ENCODE measurements at regions not wholly inside any gene's neighbourhood (a gene's known extent, or its start where the extent isn't known, plus 50 kb on each side); places are given as distances from the start of the nearest gene placed in this dataset.

DNA sequence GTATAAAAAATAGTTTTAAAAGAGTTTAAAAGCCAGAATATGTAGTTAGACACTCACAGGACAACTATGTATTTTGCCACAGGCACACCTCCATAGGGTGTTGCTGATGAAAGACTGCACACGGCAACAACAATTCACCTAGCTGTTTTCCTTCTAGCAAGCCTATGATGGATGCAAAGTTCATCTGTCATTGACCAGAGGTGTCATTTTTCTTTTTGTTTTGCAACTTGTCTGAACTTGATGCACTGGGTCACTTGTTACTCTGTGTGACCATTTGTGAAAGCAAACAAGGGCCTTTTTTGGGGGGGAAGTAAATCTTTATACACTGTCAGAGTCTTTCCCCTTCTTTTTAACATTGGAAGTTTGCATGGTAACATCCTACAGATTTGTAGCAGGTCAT lies 258.0 kb upstream of the SEMA3A start:
- Histone ChIP-seq H3K27me3 (ENCODE audit: low read depth) (no peaks in the 10 kb centered on the region), H3K36me3 (replicated peaks) (no peaks in the 10 kb centered on the region), H3K9me3 (no peaks in the 10 kb centered on the region), H3K4me3 (no peak overlapping the region), H3K4me1 (no peaks in the 10 kb centered on the region)
- in situ Hi-C loops (cut with MboI; ENCODE audit: low sequenced_read_pairs) = no loop called here
- no peak for DNase-seq (ENCODE audit: low spot score in 2 of 2)

DNA sequence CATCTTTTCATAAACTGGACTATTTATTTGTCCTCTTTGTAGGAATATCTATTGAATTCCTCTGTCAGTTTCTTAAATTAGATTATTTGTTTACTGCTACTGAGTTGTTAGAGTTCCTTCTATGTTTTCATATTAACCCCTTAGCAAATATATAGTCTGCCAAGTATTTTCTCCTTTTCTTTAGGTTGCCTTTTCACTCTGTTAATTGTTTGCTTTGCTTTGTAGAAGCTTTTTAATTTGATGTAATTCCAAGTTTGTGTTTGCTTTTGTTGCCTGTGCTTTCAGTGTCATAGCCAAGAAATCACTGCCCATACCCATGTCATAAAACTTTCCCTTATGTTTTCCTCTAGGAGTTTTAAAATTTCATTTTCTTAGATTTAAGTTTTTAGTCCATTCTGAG lies 256.2 kb upstream of the SEMA3A start:
- H3K27me3 ChIP-seq (ENCODE audit: low read depth) = no peaks in the 10 kb centered on the region
- no peaks in the 10 kb centered on the region for H3K9me3 ChIP-seq
- DNase-seq (ENCODE audit: low spot score in 2 of 2) = no peak
- H3K4me1 ChIP-seq = no peaks in the 10 kb centered on the region
- H3K4me3 ChIP-seq = no peak overlapping the region
- no peaks in the 10 kb centered on the region for H3K36me3 ChIP-seq (replicated peaks)
- in situ Hi-C loops (cut with MboI; ENCODE audit: low sequenced_read_pairs) = no loop called here

DNA sequence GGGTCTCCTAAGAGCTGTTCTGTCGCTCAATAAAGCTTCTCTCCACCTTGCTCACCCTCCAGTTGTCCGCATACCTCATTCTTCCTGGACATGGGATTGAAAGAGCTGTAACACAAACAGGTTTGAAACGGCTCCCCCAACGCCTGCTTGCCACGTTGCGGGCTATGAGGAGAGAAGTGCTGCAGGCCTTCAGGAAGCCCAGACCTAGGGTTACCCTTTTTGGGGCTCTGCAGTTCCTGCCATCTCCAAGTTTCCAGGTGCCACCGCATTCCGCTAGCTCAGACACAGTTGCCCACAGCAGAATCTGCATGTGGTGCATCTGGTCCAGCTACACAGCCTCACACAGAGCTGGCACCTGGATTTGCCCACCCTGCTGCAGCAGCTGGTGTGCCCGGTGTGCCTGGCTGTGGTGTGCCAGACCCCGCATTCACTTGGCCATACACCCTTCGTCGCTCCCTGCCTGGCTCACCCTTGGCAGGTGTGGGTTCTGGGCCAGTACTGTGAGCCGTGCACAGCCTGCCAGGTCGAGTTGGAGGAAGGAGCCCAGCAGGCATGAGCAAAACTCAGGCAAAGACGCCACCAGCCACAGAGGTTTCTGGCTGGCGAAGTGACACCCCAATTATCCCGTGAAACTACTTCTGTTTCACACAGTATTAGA lies 253.2 kb upstream of the SEMA3A start:
- Histone ChIP-seq H3K4me1 (no peaks in the 10 kb centered on the region), H3K4me3 (no peak overlapping the region), H3K36me3 (replicated peaks) (no peaks in the 10 kb centered on the region), H3K9me3 (no peaks in the 10 kb centered on the region), H3K27me3 (ENCODE audit: low read depth) (no peaks in the 10 kb centered on the region)
- no peak for DNase-seq (ENCODE audit: low spot score in 2 of 2)
- in situ Hi-C loops (cut with MboI; ENCODE audit: low sequenced_read_pairs) = no loop called here

DNA sequence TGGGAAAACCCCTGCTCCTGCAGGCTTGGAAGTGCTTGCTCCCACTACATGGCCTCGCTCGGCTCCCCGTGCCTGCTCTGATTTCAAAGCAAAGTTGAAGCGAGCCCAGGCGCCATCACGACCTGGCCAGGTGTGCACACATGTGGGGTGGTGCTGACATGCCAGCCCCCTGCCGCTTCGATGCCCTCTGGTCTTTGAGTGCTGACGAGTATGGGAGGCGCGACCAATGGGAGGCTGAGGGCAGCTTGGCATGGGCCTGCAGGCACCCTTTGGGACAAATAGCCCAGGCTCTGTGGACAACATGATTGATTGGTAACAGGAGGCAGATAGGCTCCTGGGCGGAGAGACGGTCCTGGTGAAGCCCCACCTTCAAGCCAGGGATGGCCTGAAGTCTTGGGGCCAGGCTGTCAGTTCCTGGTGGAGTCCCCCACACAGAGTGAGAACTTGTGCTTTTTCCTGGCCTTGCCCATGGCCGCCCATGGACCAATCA lies 252.4 kb upstream of the SEMA3A start:
- no peak for DNase-seq (ENCODE audit: low spot score in 2 of 2)
- in situ Hi-C loops (cut with MboI; ENCODE audit: low sequenced_read_pairs) = no loop called here
- H3K36me3 ChIP-seq (replicated peaks) = no peaks in the 10 kb centered on the region
- no peaks in the 10 kb centered on the region for H3K4me1 ChIP-seq
- no peak overlapping the region for H3K4me3 ChIP-seq
- H3K27me3 ChIP-seq (ENCODE audit: low read depth) = no peaks in the 10 kb centered on the region
- H3K9me3 ChIP-seq = no peaks in the 10 kb centered on the region

DNA sequence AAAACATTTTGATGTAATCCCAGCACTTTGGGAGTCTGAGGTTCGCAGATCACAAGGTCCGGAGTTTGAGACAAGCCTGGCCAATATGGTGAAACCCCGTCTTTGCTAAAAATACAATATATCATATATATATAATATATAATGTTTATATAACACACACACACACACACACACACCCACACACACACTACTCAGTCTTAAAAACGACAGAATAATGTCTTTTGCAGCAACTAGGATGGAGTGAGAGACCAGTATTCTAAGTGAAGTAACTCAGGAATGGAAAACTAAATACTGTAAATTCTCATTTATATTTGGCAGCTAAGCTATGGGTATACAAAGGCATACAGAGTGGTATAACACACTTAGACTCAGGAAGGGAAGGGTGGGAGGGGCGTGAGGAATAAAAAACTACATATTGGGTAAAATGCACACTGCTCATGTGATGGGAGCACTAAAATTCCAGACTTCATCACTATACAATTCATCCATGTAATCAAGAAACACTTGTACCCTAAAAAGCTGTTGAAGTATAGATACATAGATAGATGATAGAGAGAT lies 231.2 kb upstream of the SEMA3A start:
- DNase-seq (ENCODE audit: low spot score in 2 of 2) = no peak
- H3K36me3 ChIP-seq (replicated peaks) = no peaks in the 10 kb centered on the region
- no peaks in the 10 kb centered on the region for H3K4me1 ChIP-seq
- no peaks in the 10 kb centered on the region for H3K27me3 ChIP-seq (ENCODE audit: low read depth)
- in situ Hi-C loops (cut with MboI; ENCODE audit: low sequenced_read_pairs) = no loop called here
- no peaks in the 10 kb centered on the region for H3K9me3 ChIP-seq
- H3K4me3 ChIP-seq = no peak overlapping the region

DNA sequence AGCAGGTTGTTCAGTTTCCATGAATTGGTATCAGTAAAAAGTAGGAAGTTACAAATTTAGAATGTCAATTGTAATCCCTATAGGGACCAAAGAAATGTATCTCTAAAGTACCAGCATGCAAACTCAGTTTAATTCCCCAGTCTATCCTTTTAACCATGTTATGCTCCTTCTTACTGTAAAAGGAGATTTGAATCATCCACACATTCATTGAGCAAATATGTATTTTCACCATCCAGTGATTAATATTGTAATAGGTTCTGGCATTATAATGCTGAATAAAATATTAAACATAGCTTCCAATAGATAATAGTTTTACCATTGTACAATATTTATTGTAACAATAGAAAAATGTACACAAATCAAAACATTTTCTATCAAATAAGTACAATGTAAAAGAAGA lies 228.2 kb upstream of the SEMA3A start:
- DNase-seq (ENCODE audit: low spot score in 2 of 2) = no peak
- Histone ChIP-seq H3K36me3 (replicated peaks) (no peaks in the 10 kb centered on the region), H3K4me1 (no peaks in the 10 kb centered on the region), H3K9me3 (no peaks in the 10 kb centered on the region), H3K4me3 (no peak overlapping the region), H3K27me3 (ENCODE audit: low read depth) (no peaks in the 10 kb centered on the region)
- in situ Hi-C loops (cut with MboI; ENCODE audit: low sequenced_read_pairs) = no loop called here

DNA sequence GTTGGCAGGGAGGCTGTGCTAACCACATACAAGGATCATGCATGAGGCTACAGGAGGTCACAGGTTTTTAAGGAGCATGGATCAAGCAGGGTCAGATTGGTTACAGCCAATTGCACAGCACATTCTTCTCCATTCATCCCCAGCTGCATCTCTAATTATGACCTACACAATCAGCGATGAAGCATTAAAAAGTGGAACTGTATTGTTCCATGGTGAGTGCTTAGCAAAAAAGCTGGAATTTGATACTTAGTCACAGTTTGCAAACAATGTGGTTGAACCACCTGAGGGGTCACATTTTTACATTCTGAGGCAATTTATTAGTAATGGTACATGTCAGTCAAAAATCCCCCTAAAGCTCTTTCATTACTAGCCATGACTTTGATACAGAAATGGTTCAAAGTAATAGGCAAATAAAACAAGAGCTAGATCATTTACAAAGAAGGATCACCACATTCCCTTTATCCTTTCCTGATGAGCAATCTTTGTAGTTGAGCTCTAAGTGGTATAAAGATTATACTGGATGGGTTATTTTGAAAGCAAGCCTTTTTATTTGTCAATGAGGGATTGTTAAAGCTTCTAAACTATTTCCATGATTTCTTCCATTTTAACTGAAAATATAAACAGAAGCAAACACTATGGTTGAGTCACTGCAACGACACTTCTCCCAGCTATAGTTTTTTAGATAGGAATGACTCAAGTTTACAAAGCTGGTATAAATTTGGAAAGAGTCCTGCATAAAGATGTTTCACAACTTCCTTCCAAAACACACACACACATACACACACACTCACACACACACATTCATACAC lies 217.8 kb upstream of the SEMA3A start:
- Histone ChIP-seq H3K9me3 (no peaks in the 10 kb centered on the region), H3K36me3 (replicated peaks) (no peaks in the 10 kb centered on the region), H3K27me3 (ENCODE audit: low read depth) (no peaks in the 10 kb centered on the region), H3K4me3 (no peak overlapping the region), H3K4me1 (0 out of 2 replicates have a peak, but pooled peaks cover 2% of the 10 kb centered on the region)
- in situ Hi-C loops (cut with MboI; ENCODE audit: low sequenced_read_pairs) = no loop called here
- DNase-seq (ENCODE audit: low spot score in 2 of 2) = peak; percentile 12 to 36

DNA sequence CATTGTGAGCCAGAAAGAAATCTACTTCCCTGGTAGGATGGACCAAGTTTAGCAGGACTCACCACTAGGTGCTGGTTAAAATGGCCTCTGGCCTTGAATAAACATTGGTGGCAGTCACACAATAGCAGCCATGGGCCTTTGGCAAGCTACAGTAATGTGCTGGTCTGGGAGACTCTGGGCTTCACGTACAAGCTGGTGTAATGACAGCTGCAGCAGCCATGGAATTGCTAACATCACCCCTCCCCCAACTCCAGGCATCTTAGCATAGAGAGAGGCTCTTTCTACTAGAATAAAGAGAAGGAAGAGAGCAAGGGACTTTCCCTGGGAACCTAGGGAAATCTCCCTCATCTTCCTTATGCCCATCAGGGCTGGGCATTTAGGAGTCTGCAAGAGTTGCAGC lies 205.1 kb upstream of the SEMA3A start:
- no peak overlapping the region for H3K4me3 ChIP-seq
- in situ Hi-C loops (cut with MboI; ENCODE audit: low sequenced_read_pairs) = no loop called here
- no peaks in the 10 kb centered on the region for H3K9me3 ChIP-seq
- H3K27me3 ChIP-seq (ENCODE audit: low read depth) = no peaks in the 10 kb centered on the region
- H3K4me1 ChIP-seq = no peaks in the 10 kb centered on the region
- no peaks in the 10 kb centered on the region for H3K36me3 ChIP-seq (replicated peaks)
- DNase-seq (ENCODE audit: low spot score in 2 of 2) = no peak

DNA sequence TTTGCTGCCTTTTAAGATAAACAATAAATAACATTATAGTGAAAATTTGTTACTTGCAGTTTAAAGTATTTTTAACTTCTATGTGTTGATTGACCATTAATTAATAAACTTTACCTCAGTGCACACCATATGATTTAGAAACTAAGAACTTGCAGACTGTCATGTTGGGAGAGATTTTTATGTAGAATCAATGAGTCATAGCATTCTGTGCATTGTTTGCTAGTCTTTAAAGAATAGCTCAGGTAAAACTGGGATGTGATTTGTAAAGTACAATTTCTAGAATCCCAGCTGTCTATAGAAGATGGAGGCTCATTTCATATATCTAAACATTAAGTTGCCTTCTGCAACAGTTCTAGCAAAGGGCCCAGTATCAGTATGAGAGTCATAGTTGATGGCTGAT lies 199.6 kb upstream of the SEMA3A start:
- DNase-seq (ENCODE audit: low spot score in 2 of 2) = no peak
- Histone ChIP-seq H3K4me3 (no peak overlapping the region), H3K36me3 (replicated peaks) (no peaks in the 10 kb centered on the region; the same call in 1 of the 2 replicates), H3K9me3 (no peaks in the 10 kb centered on the region), H3K4me1 (no peaks in the 10 kb centered on the region), H3K27me3 (ENCODE audit: low read depth) (no peaks in the 10 kb centered on the region)
- in situ Hi-C loops (cut with MboI; ENCODE audit: low sequenced_read_pairs) = no loop called here

DNA sequence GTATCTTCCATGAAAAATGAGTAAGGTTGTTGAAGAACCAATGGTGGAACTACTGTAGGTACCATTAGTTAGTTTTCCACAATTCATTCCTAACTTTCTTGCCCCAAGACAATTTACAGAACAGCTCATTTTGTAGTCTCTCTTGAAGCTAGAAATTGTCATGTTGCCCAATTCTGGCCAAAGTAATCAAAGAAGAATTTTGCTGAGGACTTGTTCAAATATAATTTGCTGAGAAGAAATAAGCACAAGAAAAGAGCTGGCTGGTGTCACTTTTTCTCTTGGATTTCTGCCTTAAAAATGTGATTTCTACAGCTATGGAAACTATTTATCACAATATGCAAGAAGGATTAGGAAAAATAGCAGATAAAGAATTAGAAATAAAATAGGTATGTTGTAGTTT lies 199.2 kb upstream of the SEMA3A start:
- no peaks in the 10 kb centered on the region; the same call in 1 of the 2 replicates for H3K36me3 ChIP-seq (replicated peaks)
- no peak overlapping the region for H3K4me3 ChIP-seq
- no peaks in the 10 kb centered on the region for H3K27me3 ChIP-seq (ENCODE audit: low read depth)
- no peaks in the 10 kb centered on the region for H3K9me3 ChIP-seq
- no peaks in the 10 kb centered on the region for H3K4me1 ChIP-seq
- in situ Hi-C loops (cut with MboI; ENCODE audit: low sequenced_read_pairs) = no loop called here
- DNase-seq (ENCODE audit: low spot score in 2 of 2) = no peak

DNA sequence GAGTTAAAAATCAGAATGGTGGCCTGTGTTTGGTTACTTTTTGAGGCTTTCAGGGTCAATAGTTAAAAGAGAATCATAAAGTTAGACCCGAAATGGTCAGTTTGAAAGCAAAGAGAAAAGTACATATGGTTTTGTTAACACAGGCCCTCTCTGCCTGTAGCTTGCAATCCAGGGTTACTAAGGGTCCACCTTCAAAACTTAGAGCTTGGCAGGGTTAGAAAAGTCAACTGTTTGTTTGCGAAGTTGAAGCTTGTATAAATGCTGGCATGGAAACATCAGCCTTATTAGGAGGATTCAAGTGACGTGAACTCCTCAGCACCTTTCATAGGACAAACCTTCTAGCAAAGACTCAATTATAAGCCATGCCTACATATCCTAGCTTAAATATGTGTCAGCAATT lies 196.3 kb upstream of the SEMA3A start:
- Histone ChIP-seq H3K9me3 (no peaks in the 10 kb centered on the region), H3K36me3 (replicated peaks) (no peaks in the 10 kb centered on the region; the same call in 1 of the 2 replicates), H3K4me1 (no peaks in the 10 kb centered on the region), H3K4me3 (no peak overlapping the region), H3K27me3 (ENCODE audit: low read depth) (no peaks in the 10 kb centered on the region)
- in situ Hi-C loops (cut with MboI; ENCODE audit: low sequenced_read_pairs) = no loop called here
- no peak for DNase-seq (ENCODE audit: low spot score in 2 of 2)

DNA sequence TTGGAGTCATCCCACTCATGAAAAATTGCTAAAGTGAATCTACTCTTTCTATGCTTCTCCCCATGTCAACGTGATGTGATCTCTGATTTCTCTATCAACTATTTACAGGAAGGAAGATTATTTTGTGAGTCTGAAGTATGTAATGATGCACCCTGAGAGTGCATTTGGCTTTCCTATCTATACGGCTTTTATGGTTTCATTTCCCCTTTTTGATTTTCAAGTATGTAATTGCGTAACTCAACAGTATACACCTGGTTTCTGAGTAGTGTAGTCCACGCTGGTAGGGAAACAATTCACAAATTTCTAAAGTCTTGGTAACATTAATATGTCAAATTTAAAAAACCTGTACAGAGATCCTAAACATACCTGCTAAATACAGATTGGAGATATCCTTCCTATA lies 194.7 kb upstream of the SEMA3A start:
- Histone ChIP-seq H3K9me3 (no peaks in the 10 kb centered on the region), H3K36me3 (replicated peaks) (no peaks in the 10 kb centered on the region; the same call in 1 of the 2 replicates), H3K4me1 (no peaks in the 10 kb centered on the region), H3K27me3 (ENCODE audit: low read depth) (no peaks in the 10 kb centered on the region), H3K4me3 (no peak overlapping the region)
- DNase-seq (ENCODE audit: low spot score in 2 of 2) = no peak
- in situ Hi-C loops (cut with MboI; ENCODE audit: low sequenced_read_pairs) = no loop called here

DNA sequence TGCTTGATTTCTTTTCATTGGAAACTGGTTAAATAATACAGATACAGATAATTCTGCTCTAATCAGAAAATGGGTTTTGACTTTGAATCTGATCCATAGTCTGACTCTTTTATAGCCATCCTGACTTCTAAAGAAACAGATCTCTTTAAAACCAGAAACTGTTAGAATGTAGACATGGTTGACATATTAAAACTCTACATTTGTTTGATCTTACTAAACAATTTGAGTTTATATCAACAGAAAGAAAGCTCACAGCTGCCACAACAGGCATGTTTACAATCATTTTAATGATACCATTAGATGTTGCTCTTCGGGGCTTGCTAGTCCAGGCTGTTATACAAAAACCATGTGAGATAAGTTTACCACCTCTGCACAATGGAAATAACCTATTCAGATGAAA lies 193.0 kb upstream of the SEMA3A start:
- Histone ChIP-seq H3K27me3 (ENCODE audit: low read depth) (no peaks in the 10 kb centered on the region), H3K36me3 (replicated peaks) (no peaks in the 10 kb centered on the region; the same call in 1 of the 2 replicates), H3K4me3 (no peak overlapping the region), H3K4me1 (no peaks in the 10 kb centered on the region), H3K9me3 (no peaks in the 10 kb centered on the region)
- no peak for DNase-seq (ENCODE audit: low spot score in 2 of 2)
- in situ Hi-C loops (cut with MboI; ENCODE audit: low sequenced_read_pairs) = no loop called here

DNA sequence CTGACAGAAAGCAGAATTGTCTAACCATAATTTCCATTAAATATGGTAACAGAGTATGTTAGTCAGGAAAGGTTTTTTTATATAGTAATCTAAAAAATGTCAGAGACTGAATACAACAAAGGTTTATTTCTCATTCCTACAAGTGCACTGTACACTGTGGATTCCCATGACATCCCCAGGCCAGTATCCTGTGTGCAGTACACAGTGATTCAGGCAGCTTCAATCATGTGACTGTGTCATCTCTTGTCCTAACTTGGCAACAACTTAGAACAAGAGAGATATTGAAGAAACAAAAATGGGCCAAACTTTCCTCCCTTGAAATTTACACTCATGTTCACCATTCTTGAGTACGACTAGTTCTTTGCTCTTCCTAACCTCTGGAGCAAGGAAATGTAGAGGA lies 189.8 kb upstream of the SEMA3A start:
- no peaks in the 10 kb centered on the region for H3K27me3 ChIP-seq (ENCODE audit: low read depth)
- no peaks in the 10 kb centered on the region for H3K9me3 ChIP-seq
- in situ Hi-C loops (cut with MboI; ENCODE audit: low sequenced_read_pairs) = no loop called here
- no peak for DNase-seq (ENCODE audit: low spot score in 2 of 2)
- no peaks in the 10 kb centered on the region for H3K36me3 ChIP-seq (replicated peaks)
- H3K4me1 ChIP-seq = no peaks in the 10 kb centered on the region
- no peak overlapping the region for H3K4me3 ChIP-seq

Measured in HAP-1 (cell line).